ENCODE measurements at regions not wholly inside any gene's neighbourhood (a gene's known extent, or its start where the extent isn't known, plus 50 kb on each side); places are given as distances from the start of the nearest gene placed in this dataset.

- Histone ChIP-seq H3K27me3 (replicated peaks in 1 of 2; ENCODE audit: control insufficient read depth in 2 of 2, extremely low read depth in 1 of 2, insufficient read depth in 2 of 2, low read length in 1 of 2) (no peaks in the 10 kb centered on the region), H3K9me3 (no peaks in the 10 kb centered on the region), H3K27ac (ENCODE audit: low read length) (no peak overlapping the region), H3K4me1 (ENCODE audit: control insufficient read depth in 1 of 2, extremely low read depth in 1 of 2, insufficient read depth in 2 of 2, low read length in 2 of 2) (no peaks in the 10 kb centered on the region), H3K36me3 (ENCODE audit: control insufficient read depth in 2 of 2, extremely low read depth in 1 of 2, insufficient read depth in 1 of 2, low read length in 1 of 2) (no peaks in the 10 kb centered on the region), H3K4me3 (ENCODE audit: control insufficient read depth in 1 of 2, extremely low read depth in 1 of 2, low read length in 1 of 2) (no peak overlapping the region)
- no peak for ATAC-seq (replicated peaks in 1 of 4)
- CTCF ChIA-PET = no interaction called here
- H3K36me3 Mint-ChIP-seq = no peaks in the 10 kb centered on the region
- no peaks in the 10 kb centered on the region for H3K4me1 Mint-ChIP-seq
- H3K27me3 Mint-ChIP-seq = peaks cover 0 to 14% of the 10 kb centered on the region in 2 donors
- POLR2A ChIA-PET = no interaction called here
- DNase-seq = no peak
- no peaks in the 10 kb centered on the region for H3K9me3 Mint-ChIP-seq
- H3K27ac Mint-ChIP-seq = no peak overlapping the region
- H3K4me3 Mint-ChIP-seq = no peak overlapping the region
Measured at GRCh38 chr9:75712700-75713099, 177.8 kb upstream of the PCSK5 start.

- Histone ChIP-seq H3K4me1 (ENCODE audit: control insufficient read depth in 1 of 2, extremely low read depth in 1 of 2, insufficient read depth in 2 of 2, low read length in 2 of 2) (no peaks in the 10 kb centered on the region), H3K36me3 (ENCODE audit: control insufficient read depth in 2 of 2, extremely low read depth in 1 of 2, insufficient read depth in 1 of 2, low read length in 1 of 2) (no peaks in the 10 kb centered on the region), H3K9me3 (no peaks in the 10 kb centered on the region), H3K27me3 (replicated peaks in 1 of 2; ENCODE audit: control insufficient read depth in 2 of 2, extremely low read depth in 1 of 2, insufficient read depth in 2 of 2, low read length in 1 of 2) (no peaks in the 10 kb centered on the region), H3K27ac (ENCODE audit: low read length) (no peak overlapping the region), H3K4me3 (ENCODE audit: control insufficient read depth in 1 of 2, extremely low read depth in 1 of 2, low read length in 1 of 2) (no peak overlapping the region)
- H3K27me3 Mint-ChIP-seq = peaks cover 0 to 14% of the 10 kb centered on the region in 2 donors
- CTCF ChIA-PET = no interaction called here
- POLR2A ChIA-PET = no interaction called here
- no peaks in the 10 kb centered on the region for H3K9me3 Mint-ChIP-seq
- DNase-seq (no peak), ATAC-seq (replicated peaks in 1 of 4) (no peak)
- H3K4me1 Mint-ChIP-seq = no peaks in the 10 kb centered on the region
- H3K36me3 Mint-ChIP-seq = no peaks in the 10 kb centered on the region
- H3K4me3 Mint-ChIP-seq = no peak overlapping the region
- H3K27ac Mint-ChIP-seq = no peak overlapping the region
- WGBS (ENCODE audit: insufficient coverage) = 50% methylated on average over 1 of the region's 4 CpGs
Measured at GRCh38 chr9:75713335-75713734, 177.1 kb upstream of the PCSK5 start.

- H3K27ac Mint-ChIP-seq = no peak overlapping the region
- no peaks in the 10 kb centered on the region for H3K36me3 ChIP-seq (ENCODE audit: control insufficient read depth in 2 of 2, extremely low read depth in 1 of 2, insufficient read depth in 1 of 2, low read length in 1 of 2)
- WGBS (ENCODE audit: insufficient coverage) = no CpG with 5 or more reads among the region's 3 CpGs
Measured at GRCh38 chr9:75715360-75715759, 175.1 kb upstream of the PCSK5 start.

GRCh38 chr9:75718677-75719076, 171.8 kb upstream of the PCSK5 start:
- Mint-ChIP-seq H3K27ac (no peak overlapping the region), H3K27me3 (peaks cover 0 to 13% of the 10 kb centered on the region in 2 donors), H3K4me3 (no peak overlapping the region), H3K4me1 (no peaks in the 10 kb centered on the region), H3K9me3 (no peaks in the 10 kb centered on the region), H3K36me3 (no peaks in the 10 kb centered on the region)
- no CpG with 5 or more reads among the region's 2 CpGs for WGBS (ENCODE audit: insufficient coverage)
- Histone ChIP-seq H3K4me3 (ENCODE audit: control insufficient read depth in 1 of 2, extremely low read depth in 1 of 2, low read length in 1 of 2) (no peak overlapping the region), H3K27me3 (replicated peaks in 1 of 2; ENCODE audit: control insufficient read depth in 2 of 2, extremely low read depth in 1 of 2, insufficient read depth in 2 of 2, low read length in 1 of 2) (no peaks in the 10 kb centered on the region), H3K4me1 (ENCODE audit: control insufficient read depth in 1 of 2, extremely low read depth in 1 of 2, insufficient read depth in 2 of 2, low read length in 2 of 2) (no peaks in the 10 kb centered on the region), H3K27ac (ENCODE audit: low read length) (no peak overlapping the region), H3K36me3 (ENCODE audit: control insufficient read depth in 2 of 2, extremely low read depth in 1 of 2, insufficient read depth in 1 of 2, low read length in 1 of 2) (no peaks in the 10 kb centered on the region), H3K9me3 (no peaks in the 10 kb centered on the region)
- ChIA-PET POLR2A (no interaction called here), CTCF (no interaction called here)
- DNase-seq = no peak
- ATAC-seq (replicated peaks in 1 of 4) = no peak

More at GRCh38 chr9:75715360-75715759, 175.1 kb upstream of the PCSK5 start:
- Histone ChIP-seq H3K4me1 (ENCODE audit: control insufficient read depth in 1 of 2, extremely low read depth in 1 of 2, insufficient read depth in 2 of 2, low read length in 2 of 2) (no peaks in the 10 kb centered on the region), H3K9me3 (no peaks in the 10 kb centered on the region), H3K27ac (ENCODE audit: low read length) (no peak overlapping the region), H3K27me3 (replicated peaks in 1 of 2; ENCODE audit: control insufficient read depth in 2 of 2, extremely low read depth in 1 of 2, insufficient read depth in 2 of 2, low read length in 1 of 2) (no peaks in the 10 kb centered on the region), H3K4me3 (ENCODE audit: control insufficient read depth in 1 of 2, extremely low read depth in 1 of 2, low read length in 1 of 2) (no peak overlapping the region)
- ChIA-PET CTCF (interaction anchor here in 1 of 2 donors (0.5 kb wide), 1 partner anchor 524 kb away, joined by 3 read pairs; no protein-coding TSS in a partner anchor), POLR2A (no interaction called here)
- Mint-ChIP-seq H3K9me3 (no peaks in the 10 kb centered on the region), H3K4me3 (no peak overlapping the region), H3K27me3 (peaks cover 0 to 14% of the 10 kb centered on the region in 2 donors), H3K4me1 (no peaks in the 10 kb centered on the region), H3K36me3 (no peaks in the 10 kb centered on the region)
- DNase-seq = no peak
- ATAC-seq (replicated peaks in 1 of 4) = no peak

DNA sequence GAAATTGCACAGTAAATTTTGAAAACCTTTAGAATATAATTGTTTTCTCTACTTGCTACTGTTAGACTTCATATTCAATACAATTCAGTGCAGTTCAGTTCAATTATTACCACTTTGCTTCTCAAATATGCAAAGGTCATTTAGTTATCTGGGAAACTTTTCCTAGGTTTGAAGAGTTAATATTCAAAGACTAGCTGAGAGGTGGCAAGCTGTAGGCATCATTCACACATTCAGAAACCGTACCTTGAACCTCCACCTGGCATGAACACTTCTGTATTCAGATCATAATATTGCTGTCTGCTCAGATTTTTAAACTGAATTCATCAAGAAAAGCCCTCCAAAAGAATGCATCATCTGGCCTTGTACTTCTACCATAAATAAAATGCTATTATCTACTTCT, 162.1 kb upstream of the PCSK5 start:
- H3K36me3 Mint-ChIP-seq = no peaks in the 10 kb centered on the region
- no peak overlapping the region for H3K27ac Mint-ChIP-seq
- peaks cover 0 to 4% (median 0%) of the 10 kb centered on the region in 3 donors for H3K9me3 Mint-ChIP-seq
- ChIA-PET CTCF (no interaction called here), POLR2A (no interaction called here)
- DNase-seq (no peak), ATAC-seq (replicated peaks in 1 of 4) (no peak)
- Histone ChIP-seq H3K27me3 (replicated peaks in 1 of 2; ENCODE audit: control insufficient read depth in 2 of 2, extremely low read depth in 1 of 2, insufficient read depth in 2 of 2, low read length in 1 of 2) (no peaks in the 10 kb centered on the region), H3K9me3 (no peaks in the 10 kb centered on the region), H3K4me3 (ENCODE audit: control insufficient read depth in 1 of 2, extremely low read depth in 1 of 2, low read length in 1 of 2) (no peak overlapping the region), H3K27ac (ENCODE audit: low read length) (no peak overlapping the region), H3K36me3 (ENCODE audit: control insufficient read depth in 2 of 2, extremely low read depth in 1 of 2, insufficient read depth in 1 of 2, low read length in 1 of 2) (no peaks in the 10 kb centered on the region), H3K4me1 (ENCODE audit: control insufficient read depth in 1 of 2, extremely low read depth in 1 of 2, insufficient read depth in 2 of 2, low read length in 2 of 2) (no peaks in the 10 kb centered on the region)
- peaks cover 3 to 10% of the 10 kb centered on the region in 2 donors for H3K27me3 Mint-ChIP-seq
- WGBS (ENCODE audit: insufficient coverage) = 60% methylated on average over 1 of the region's 1 CpG
- H3K4me3 Mint-ChIP-seq = no peak overlapping the region
- H3K4me1 Mint-ChIP-seq = no peaks in the 10 kb centered on the region

- H3K27ac ChIP-seq (ENCODE audit: low read length) = no peak overlapping the region
- no peaks in the 10 kb centered on the region for H3K9me3 ChIP-seq
- DNase-seq = no peak
- POLR2A ChIA-PET = no interaction called here
- H3K4me3 ChIP-seq (ENCODE audit: control insufficient read depth in 1 of 2, extremely low read depth in 1 of 2, low read length in 1 of 2) = no peak overlapping the region
- CTCF ChIA-PET = no interaction called here
- no peaks in the 10 kb centered on the region for H3K36me3 ChIP-seq (ENCODE audit: control insufficient read depth in 2 of 2, extremely low read depth in 1 of 2, insufficient read depth in 1 of 2, low read length in 1 of 2)
- H3K9me3 Mint-ChIP-seq = no peaks in the 10 kb centered on the region
- no peaks in the 10 kb centered on the region for H3K4me1 ChIP-seq (ENCODE audit: control insufficient read depth in 1 of 2, extremely low read depth in 1 of 2, insufficient read depth in 2 of 2, low read length in 2 of 2)
- no peak overlapping the region for H3K27ac Mint-ChIP-seq
- peaks cover 2 to 14% of the 10 kb centered on the region in 2 donors for H3K27me3 Mint-ChIP-seq
- no peak overlapping the region for H3K4me3 Mint-ChIP-seq
- H3K36me3 Mint-ChIP-seq = no peaks in the 10 kb centered on the region
- no peaks in the 10 kb centered on the region for H3K4me1 Mint-ChIP-seq
- no CpG with 5 or more reads among the region's 3 CpGs for WGBS (ENCODE audit: insufficient coverage)
- no peaks in the 10 kb centered on the region for H3K27me3 ChIP-seq (replicated peaks in 1 of 2; ENCODE audit: control insufficient read depth in 2 of 2, extremely low read depth in 1 of 2, insufficient read depth in 2 of 2, low read length in 1 of 2)
- no peak for ATAC-seq (replicated peaks in 1 of 4)
Measured at GRCh38 chr9:75734802-75735201, 155.7 kb upstream of the PCSK5 start.

DNA sequence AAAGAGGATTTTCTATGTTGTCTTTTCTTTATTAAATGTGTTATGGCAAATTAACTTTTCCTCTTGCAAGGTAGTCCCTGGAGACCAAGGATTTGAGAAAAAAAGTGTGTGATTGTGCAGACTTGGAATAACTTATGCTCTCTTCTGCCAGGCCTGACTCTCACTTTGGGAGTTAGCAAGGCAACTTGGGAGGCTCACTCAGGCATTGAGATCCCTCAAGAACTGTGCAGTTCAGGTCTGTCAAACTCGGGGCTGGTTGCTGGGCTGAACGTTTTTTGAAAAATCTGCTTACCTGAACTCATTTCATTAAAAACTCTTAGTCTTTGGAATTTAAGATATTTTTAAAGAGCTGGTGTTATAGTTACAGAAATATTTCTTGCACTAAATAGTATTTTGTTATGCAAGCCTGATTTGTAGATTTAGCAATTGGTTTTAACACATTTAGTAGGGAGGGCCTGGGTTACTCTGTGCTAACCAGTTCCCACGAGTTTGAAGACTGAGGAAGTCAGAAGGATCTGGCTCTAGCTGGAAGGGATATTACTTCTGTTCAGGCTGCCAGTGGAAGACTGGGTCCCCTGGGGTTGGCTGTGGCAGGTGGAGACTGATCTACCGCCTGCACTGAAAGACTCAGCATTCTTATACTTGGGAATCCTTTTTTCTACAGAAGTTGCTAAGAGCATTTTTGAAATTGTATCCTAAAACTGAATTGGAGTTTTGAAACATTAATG, 150.4 kb upstream of the PCSK5 start:
- POLR2A ChIA-PET = no interaction called here
- H3K4me1 Mint-ChIP-seq = no peaks in the 10 kb centered on the region
- H3K4me3 Mint-ChIP-seq = no peak overlapping the region
- 0% methylated on average over 1 of the region's 4 CpGs for WGBS (ENCODE audit: insufficient coverage)
- H3K27me3 Mint-ChIP-seq = peaks cover 2 to 14% of the 10 kb centered on the region in 2 donors
- no peak overlapping the region for H3K27ac Mint-ChIP-seq
- no peaks in the 10 kb centered on the region for H3K9me3 ChIP-seq
- ATAC-seq (replicated peaks in 1 of 4) = no peak
- H3K36me3 ChIP-seq (ENCODE audit: control insufficient read depth in 2 of 2, extremely low read depth in 1 of 2, insufficient read depth in 1 of 2, low read length in 1 of 2) = no peaks in the 10 kb centered on the region
- H3K9me3 Mint-ChIP-seq = no peaks in the 10 kb centered on the region
- no peaks in the 10 kb centered on the region for H3K4me1 ChIP-seq (ENCODE audit: control insufficient read depth in 1 of 2, extremely low read depth in 1 of 2, insufficient read depth in 2 of 2, low read length in 2 of 2)
- H3K4me3 ChIP-seq (ENCODE audit: control insufficient read depth in 1 of 2, extremely low read depth in 1 of 2, low read length in 1 of 2) = no peak overlapping the region
- CTCF ChIA-PET = no interaction called here
- H3K27me3 ChIP-seq (replicated peaks in 1 of 2; ENCODE audit: control insufficient read depth in 2 of 2, extremely low read depth in 1 of 2, insufficient read depth in 2 of 2, low read length in 1 of 2) = no peaks in the 10 kb centered on the region
- no peak overlapping the region for H3K27ac ChIP-seq (ENCODE audit: low read length)
- no peak for DNase-seq
- no peaks in the 10 kb centered on the region for H3K36me3 Mint-ChIP-seq
